ENCODE measurements at regions not wholly inside any gene's neighbourhood (a gene's known extent, or its start where the extent isn't known, plus 50 kb on each side); places are given as distances from the start of the nearest gene placed in this dataset.
A peak's percentile ranks its signal among the peaks of the same experiment; 100 is the strongest.

- Histone ChIP-seq H3K18ac (ENCODE audit: low read depth, low read length) (peak overlapping the region; percentile 81), H4K5ac (ENCODE audit: low read depth, low read length) (peak overlapping the region; percentile 69), H2BK20ac (ENCODE audit: low read depth, low read length) (peak overlapping the region; percentile 55), H3K27me3 (ENCODE audit: control insufficient read depth, insufficient read depth, low read length) (no peaks in the 10 kb centered on the region), H3K4me1 (ENCODE audit: control insufficient read depth, insufficient read depth, low read length) (peaks cover 28% of the 10 kb centered on the region), H4K8ac (ENCODE audit: low read depth in 2 of 2, low read length in 2 of 2) (peak overlapping the region; percentile 10 to 22; a peak in 3 of 4 replicates), H4K91ac (ENCODE audit: insufficient read depth, low read depth, low read length) (peak overlapping the region; percentile 26), H3K56ac (ENCODE audit: extremely low read depth, insufficient read depth, low read length) (peak overlapping the region; percentile 26; the same call in 1 of the 2 replicates), H2AK5ac (ENCODE audit: low read depth, low read length) (peak overlapping the region; percentile 59), H2AK9ac (replicated peaks; ENCODE audit: low read depth, low read length, poor library complexity) (peak overlapping the region; percentile 25), H2BK5ac (ENCODE audit: low read depth, low read length, poor library complexity, severe bottlenecking) (peak overlapping the region; percentile 88), H4K20me1 (ENCODE audit: insufficient read depth, low read length) (no peaks in the 10 kb centered on the region), H3K14ac (replicated peaks; ENCODE audit: low read depth, low read length) (peak overlapping the region; percentile 39), H3K9me1 (ENCODE audit: insufficient read depth, low read length) (peaks cover 23% of the 10 kb centered on the region; the same call in 1 of the 2 replicates), H3K36me3 (ENCODE audit: control insufficient read depth, insufficient read depth, low read length) (no peaks in the 10 kb centered on the region), H3K9me3 (ENCODE audit: control insufficient read depth, insufficient read depth, low read length) (no peaks in the 10 kb centered on the region), H3K4me3 (ENCODE audit: insufficient read depth, low read depth, low read length) (no peak overlapping the region), H3K79me1 (ENCODE audit: low read depth in 1 of 2, low read length in 2 of 2) (no peaks in the 10 kb centered on the region), H3K23ac (ENCODE audit: low read depth, low read length) (peak overlapping the region; percentile 30), H3K9ac (ENCODE audit: low read depth, low read length) (no peak overlapping the region; the same call in 1 of the 2 replicates), H2AFZ (replicated peaks; ENCODE audit: low read length, poor library complexity) (no peak overlapping the region), H3K27ac (ENCODE audit: insufficient read depth, low read length) (peak overlapping the region; percentile 70), H2BK120ac (ENCODE audit: low read depth, low read length) (peak overlapping the region; percentile 85), H3K4me2 (ENCODE audit: low read depth, low read length) (peak overlapping the region; percentile 22; the same call in 1 of the 2 replicates), H3K4ac (ENCODE audit: low read depth, low read length) (peak overlapping the region; percentile 71), H2BK15ac (ENCODE audit: low read depth, low read length) (peak overlapping the region; percentile 77; the same call in 2 of the 3 replicates)
- POLR2A ChIA-PET (ENCODE audit: unreplicated experiment) = interaction anchor here (1.1 kb wide), 1 partner anchor 13 kb away, joined by 5 read pairs; no protein-coding TSS in a partner anchor
- dilution Hi-C loops (cut with HindIII; ENCODE audit: low sequenced_read_pairs, unreplicated experiment) = no loop called here
- WGBS, 2 experiments (ENCODE audit: extremely low coverage in 2 of 2, insufficient read length in 1 of 2) = no CpG with 5 or more reads among the region's 1 CpG
- intact Hi-C loops (cut with micrococcal nuclease) = no loop called here
- ATAC-seq (ENCODE audit: low read depth) (no peak), DNase-seq (peak; percentile 44)
- in situ Hi-C loops (cut with MboI; ENCODE audit: low sequenced_read_pairs) = no loop called here
- TF ChIP-seq FOS (IDR thresholded peaks at IDR 0.05; ENCODE audit: low read depth, low read length) = no peak
- TF ChIP-seq MAZ (IDR thresholded peaks at IDR 0.05; ENCODE audit: borderline replicate concordance, low read depth, low read length) = no peak
- TF ChIP-seq CHD1 (IDR thresholded peaks at IDR 0.05; ENCODE audit: low read depth, low read length) = no peak
- no peak for TF ChIP-seq RAD21 (IDR thresholded peaks at IDR 0.05; ENCODE audit: low read length)
- no peak for TF ChIP-seq MAFK (IDR thresholded peaks at IDR 0.05; ENCODE audit: low read depth, low read length)
- TF ChIP-seq POLR2A (IDR thresholded peaks at IDR 0.05; ENCODE audit: low read depth, low read length) = no peak
- no peak for TF ChIP-seq USF2 (IDR thresholded peaks at IDR 0.05; ENCODE audit: low read depth, low read length)
- no peak for TF ChIP-seq NFE2L2 (IDR thresholded peaks at IDR 0.05; ENCODE audit: low read depth, low read length)
- TF ChIP-seq CTCF (conservative IDR thresholded peaks at IDR 0.05; ENCODE audit: low read depth, low read length) = no peak
- TF ChIP-seq SMC3 (IDR thresholded peaks at IDR 0.05; ENCODE audit: low read depth, low read length) = no peak
- TF ChIP-seq CEBPB (IDR thresholded peaks at IDR 0.05; ENCODE audit: low read depth, low read length) = no peak
- no peak for TF ChIP-seq RFX5 (IDR thresholded peaks at IDR 0.05; ENCODE audit: low read depth, low read length)
- TF ChIP-seq ELK1 (IDR thresholded peaks at IDR 0.05; ENCODE audit: borderline replicate concordance, low read depth, low read length) = no peak
- no peak for TF ChIP-seq MXI1 (IDR thresholded peaks at IDR 0.05; ENCODE audit: borderline replicate concordance, low read depth, low read length)
- TF ChIP-seq BHLHE40 (IDR thresholded peaks at IDR 0.05; ENCODE audit: low read depth, low read length) = no peak
- no peak for TF ChIP-seq RCOR1 (IDR thresholded peaks at IDR 0.05; ENCODE audit: insufficient replicate concordance, low read length)
- no TSS peak for BruUV-seq (replicated peaks)
- CTCF ChIA-PET = interaction anchor here (0.5 to 1.8 kb wide), 2 partner anchors 8 to 690 kb away, joined by 3 to 5 read pairs; no protein-coding TSS in a partner anchor
These were observed 69.5 kb downstream of the ADM start for GRCh38 chr11:10374386-10374785.

Data from IMR-90 (cell line).